ENCODE measurements at regions not wholly inside any gene's neighbourhood (a gene's known extent, or its start where the extent isn't known, plus 50 kb on each side); places are given as distances from the start of the nearest gene placed in this dataset.

DNA sequence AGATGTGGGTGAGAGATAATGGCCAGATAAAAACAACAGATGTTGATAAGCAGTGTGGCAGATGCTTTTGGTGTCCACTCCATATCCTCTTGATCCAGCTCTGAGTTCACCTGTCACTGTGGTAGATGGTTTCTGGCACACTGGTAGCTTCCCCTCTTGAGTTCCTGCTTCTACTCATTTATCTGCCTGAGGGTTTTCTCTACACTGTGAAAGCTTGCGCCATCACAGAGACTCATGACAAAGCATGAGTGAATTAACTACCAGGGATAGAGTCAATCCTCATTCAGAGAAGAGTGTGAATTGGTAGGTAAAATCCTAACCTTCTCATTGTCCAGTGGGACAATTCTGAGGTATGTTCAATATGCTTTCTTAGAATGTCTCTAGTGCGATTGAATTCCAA, 50.0 kb upstream of the ARHGEF26 start:
- TF ChIP-seq, protein P1, sequence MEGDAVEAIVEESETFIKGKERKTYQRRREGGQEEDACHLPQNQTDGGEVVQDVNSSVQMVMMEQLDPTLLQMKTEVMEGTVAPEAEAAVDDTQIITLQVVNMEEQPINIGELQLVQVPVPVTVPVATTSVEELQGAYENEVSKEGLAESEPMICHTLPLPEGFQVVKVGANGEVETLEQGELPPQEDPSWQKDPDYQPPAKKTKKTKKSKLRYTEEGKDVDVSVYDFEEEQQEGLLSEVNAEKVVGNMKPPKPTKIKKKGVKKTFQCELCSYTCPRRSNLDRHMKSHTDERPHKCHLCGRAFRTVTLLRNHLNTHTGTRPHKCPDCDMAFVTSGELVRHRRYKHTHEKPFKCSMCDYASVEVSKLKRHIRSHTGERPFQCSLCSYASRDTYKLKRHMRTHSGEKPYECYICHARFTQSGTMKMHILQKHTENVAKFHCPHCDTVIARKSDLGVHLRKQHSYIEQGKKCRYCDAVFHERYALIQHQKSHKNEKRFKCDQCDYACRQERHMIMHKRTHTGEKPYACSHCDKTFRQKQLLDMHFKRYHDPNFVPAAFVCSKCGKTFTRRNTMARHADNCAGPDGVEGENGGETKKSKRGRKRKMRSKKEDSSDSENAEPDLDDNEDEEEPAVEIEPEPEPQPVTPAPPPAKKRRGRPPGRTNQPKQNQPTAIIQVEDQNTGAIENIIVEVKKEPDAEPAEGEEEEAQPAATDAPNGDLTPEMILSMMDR (IDR thresholded peaks at IDR 0.05): no peak
- intact Hi-C loops (cut with DNase I): no loop called here
- no peak overlapping the region for H3K27ac ChIP-seq
- H3K36me3 ChIP-seq: no peaks in the 10 kb centered on the region
- ATAC-seq: no peak
- DNase-seq: no peak
- H3K9me3 ChIP-seq: no peaks in the 10 kb centered on the region
- H3K4me3 ChIP-seq: no peak overlapping the region
- no peaks in the 10 kb centered on the region for H3K27me3 ChIP-seq (ENCODE audit: low read depth)
- no peaks in the 10 kb centered on the region for H3K4me1 ChIP-seq
